ENCODE measurements at regions not wholly inside any gene's neighbourhood (a gene's known extent, or its start where the extent isn't known, plus 50 kb on each side); places are given as distances from the start of the nearest gene placed in this dataset.

- DNase-seq: peak in 1 of 3 donors; percentile 44
- Histone ChIP-seq H3K9me3 (ENCODE audit: control insufficient read depth, low read length) (no peaks in the 10 kb centered on the region), H3K27me3 (ENCODE audit: control insufficient read depth, insufficient read depth) (no peaks in the 10 kb centered on the region), H3K4me1 (ENCODE audit: control insufficient read depth, insufficient read depth, low read length) (peaks cover 22% of the 10 kb centered on the region), H3K27ac (ENCODE audit: low read length) (no peak overlapping the region), H3K4me3 (ENCODE audit: low read length) (no peak overlapping the region)
- intact Hi-C loops (cut with DNase I): no loop called here
- ATAC-seq: no peak
- WGBS: 59% methylated on average over 7 of the region's 7 CpGs
These were observed 150.1 kb downstream of the PJA1 start for GRCh38 chrX:69015156-69015555.

DNA sequence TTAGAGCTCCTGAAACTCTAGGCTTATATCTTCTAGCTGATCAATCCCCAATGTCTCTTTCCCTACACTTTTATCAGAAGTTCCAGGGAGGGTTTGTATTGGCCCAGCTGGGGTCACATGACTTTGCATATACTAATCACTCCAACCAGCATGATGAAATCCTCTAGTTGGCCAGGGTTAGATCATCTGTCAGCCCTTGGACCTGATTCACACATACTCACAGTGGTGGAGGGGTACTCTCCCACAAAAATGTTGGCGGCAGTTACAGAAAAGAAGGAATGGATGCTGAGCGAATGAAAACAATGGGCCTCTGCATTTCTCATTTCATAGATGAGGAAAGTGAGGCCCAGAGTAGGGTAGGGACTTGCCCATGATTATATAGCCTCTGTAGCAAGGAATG lies 151.1 kb downstream of the PJA1 start:
- ATAC-seq (no peak), DNase-seq (no peak)
- 75% methylated on average over 2 of the region's 2 CpGs for WGBS
- intact Hi-C loops (cut with DNase I): no loop called here
- H3K27me3 ChIP-seq (ENCODE audit: control insufficient read depth, insufficient read depth): no peaks in the 10 kb centered on the region
- no peak overlapping the region for H3K27ac ChIP-seq (ENCODE audit: low read length)
- H3K4me1 ChIP-seq (ENCODE audit: control insufficient read depth, insufficient read depth, low read length): peaks cover 18% of the 10 kb centered on the region
- no peak overlapping the region for H3K4me3 ChIP-seq (ENCODE audit: low read length)
- H3K9me3 ChIP-seq (ENCODE audit: control insufficient read depth, low read length): no peaks in the 10 kb centered on the region

DNA sequence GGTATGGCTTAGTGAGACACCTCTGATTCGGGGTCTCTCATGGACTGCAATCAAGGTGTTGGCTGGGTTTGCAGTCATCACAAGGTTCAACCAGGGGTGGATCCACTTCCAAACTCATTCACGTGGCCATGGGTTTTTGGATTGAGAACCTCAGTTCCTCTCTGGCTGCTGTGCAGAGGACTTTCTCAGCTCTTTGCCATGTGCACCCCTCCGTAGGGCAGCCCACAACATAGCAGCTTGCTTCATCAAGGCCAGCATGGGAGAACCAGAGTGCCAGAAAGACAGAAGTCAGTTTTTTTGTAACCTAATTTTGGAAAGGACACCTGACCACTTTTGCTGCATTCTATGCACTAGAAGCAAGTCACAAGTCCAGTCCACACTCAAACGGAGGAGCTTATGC lies 154.9 kb downstream of the PJA1 start:
- DNase-seq: no peak
- Histone ChIP-seq H3K27me3 (ENCODE audit: control insufficient read depth, insufficient read depth) (no peaks in the 10 kb centered on the region), H3K4me3 (ENCODE audit: low read length) (no peak overlapping the region), H3K9me3 (ENCODE audit: control insufficient read depth, low read length) (no peaks in the 10 kb centered on the region), H3K4me1 (ENCODE audit: control insufficient read depth, insufficient read depth, low read length) (peaks cover 5% of the 10 kb centered on the region), H3K27ac (ENCODE audit: low read length) (no peak overlapping the region)
- intact Hi-C loops (cut with DNase I): no loop called here
- 81% methylated on average over 4 of the region's 4 CpGs for WGBS
- no peak for ATAC-seq

GRCh38 chrX:69000877-69001276 lies 164.4 kb downstream of the PJA1 start:
- H3K9me3 ChIP-seq (ENCODE audit: control insufficient read depth, low read length): no peaks in the 10 kb centered on the region
- no peaks in the 10 kb centered on the region for H3K27me3 ChIP-seq (ENCODE audit: control insufficient read depth, insufficient read depth)
- WGBS: 76% methylated on average over 4 of the region's 4 CpGs
- no peak for DNase-seq
- no peak overlapping the region for H3K4me3 ChIP-seq (ENCODE audit: low read length)
- H3K4me1 ChIP-seq (ENCODE audit: control insufficient read depth, insufficient read depth, low read length): peaks cover 11% of the 10 kb centered on the region
- ATAC-seq: no peak
- intact Hi-C loops (cut with DNase I): no loop called here
- H3K27ac ChIP-seq (ENCODE audit: low read length): no peak overlapping the region

- Histone ChIP-seq H3K4me1 (ENCODE audit: control insufficient read depth, insufficient read depth, low read length) (peaks cover 11% of the 10 kb centered on the region), H3K9me3 (ENCODE audit: control insufficient read depth, low read length) (no peaks in the 10 kb centered on the region), H3K27ac (ENCODE audit: low read length) (no peak overlapping the region), H3K27me3 (ENCODE audit: control insufficient read depth, insufficient read depth) (no peaks in the 10 kb centered on the region), H3K4me3 (ENCODE audit: low read length) (no peak overlapping the region)
- ATAC-seq (no peak), DNase-seq (no peak)
- 88% methylated on average over 2 of the region's 2 CpGs for WGBS
- intact Hi-C loops (cut with DNase I): loop anchor here in 1 of 4 donors (10.0 kb wide), 1 partner anchor 65 kb away; no protein-coding TSS in a partner anchor
These were observed 165.3 kb downstream of the PJA1 start for GRCh38 chrX:68999931-69000330.

DNA sequence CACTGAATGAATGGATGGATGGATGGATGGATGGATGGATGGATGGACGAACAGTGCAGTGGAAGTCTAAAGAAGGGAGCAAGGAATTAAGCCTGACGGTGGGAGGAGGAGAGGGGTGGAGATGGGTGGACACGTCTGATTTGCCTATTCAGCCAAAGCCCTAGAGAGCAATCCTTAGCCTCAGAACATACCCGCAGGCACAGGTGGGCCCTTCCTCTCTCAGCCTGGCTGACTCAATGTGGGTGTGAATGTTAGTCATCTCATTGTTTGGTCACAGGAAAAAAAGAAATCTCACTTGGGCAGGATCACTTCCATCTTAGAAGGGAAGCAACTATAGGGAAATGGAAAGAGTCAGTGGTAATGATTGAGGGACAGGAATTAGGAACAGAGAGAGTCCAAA lies 165.9 kb downstream of the PJA1 start:
- intact Hi-C loops (cut with DNase I): loop anchor here in 1 of 4 donors (10.0 kb wide), 1 partner anchor 65 kb away; no protein-coding TSS in a partner anchor
- no peak for DNase-seq
- H3K27ac ChIP-seq (ENCODE audit: low read length): no peak overlapping the region
- peaks cover 11% of the 10 kb centered on the region for H3K4me1 ChIP-seq (ENCODE audit: control insufficient read depth, insufficient read depth, low read length)
- no peak overlapping the region for H3K4me3 ChIP-seq (ENCODE audit: low read length)
- H3K9me3 ChIP-seq (ENCODE audit: control insufficient read depth, low read length): no peaks in the 10 kb centered on the region
- no peaks in the 10 kb centered on the region for H3K27me3 ChIP-seq (ENCODE audit: control insufficient read depth, insufficient read depth)
- ATAC-seq: peak in 1 of 2 donors; percentile 27
- 70% methylated on average over 4 of the region's 4 CpGs for WGBS

GRCh38 chrX:68998716-68999115 lies 166.5 kb downstream of the PJA1 start:
- Histone ChIP-seq H3K27me3 (ENCODE audit: control insufficient read depth, insufficient read depth) (no peaks in the 10 kb centered on the region), H3K4me3 (ENCODE audit: low read length) (no peak overlapping the region), H3K27ac (ENCODE audit: low read length) (no peak overlapping the region), H3K9me3 (ENCODE audit: control insufficient read depth, low read length) (no peaks in the 10 kb centered on the region), H3K4me1 (ENCODE audit: control insufficient read depth, insufficient read depth, low read length) (peaks cover 11% of the 10 kb centered on the region)
- 78% methylated on average over 4 of the region's 4 CpGs for WGBS
- no peak for ATAC-seq
- intact Hi-C loops (cut with DNase I): loop anchor here in 1 of 4 donors (10.0 kb wide), 1 partner anchor 64 kb away; no protein-coding TSS in a partner anchor
- no peak for DNase-seq

GRCh38 chrX:68997911-68998310 lies 167.3 kb downstream of the PJA1 start:
- H3K9me3 ChIP-seq (ENCODE audit: control insufficient read depth, low read length): no peaks in the 10 kb centered on the region
- no peak overlapping the region for H3K4me3 ChIP-seq (ENCODE audit: low read length)
- no peaks in the 10 kb centered on the region for H3K27me3 ChIP-seq (ENCODE audit: control insufficient read depth, insufficient read depth)
- peak; percentile 70 to 77 for ATAC-seq
- intact Hi-C loops (cut with DNase I): loop anchor here in 1 of 4 donors (10.0 kb wide), 1 partner anchor 63 kb away; no protein-coding TSS in a partner anchor
- peak; percentile 55 to 87 (median 82) for DNase-seq
- peaks cover 14% of the 10 kb centered on the region for H3K4me1 ChIP-seq (ENCODE audit: control insufficient read depth, insufficient read depth, low read length)
- 5% methylated on average over 2 of the region's 2 CpGs for WGBS
- no peak overlapping the region for H3K27ac ChIP-seq (ENCODE audit: low read length)

DNA sequence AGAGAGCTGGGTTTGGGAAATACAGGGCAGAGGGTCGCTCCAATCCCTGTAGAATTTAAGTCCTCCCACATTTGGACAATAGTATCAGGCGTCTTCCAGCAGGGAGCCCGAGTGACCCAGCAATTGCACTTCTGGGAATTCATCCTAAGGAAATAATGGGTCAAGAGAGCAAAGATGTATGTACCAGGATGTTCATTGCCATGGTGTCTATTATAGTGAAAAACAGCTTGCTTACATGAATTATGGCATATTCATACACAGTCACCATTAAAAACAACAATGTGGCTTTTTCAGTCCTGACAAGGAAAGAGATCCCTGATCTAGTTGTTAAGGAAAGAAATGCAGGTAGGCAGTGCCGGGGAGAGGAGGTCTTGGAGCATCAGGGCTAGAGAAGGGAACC lies 167.7 kb downstream of the PJA1 start:
- Histone ChIP-seq H3K27me3 (ENCODE audit: control insufficient read depth, insufficient read depth) (no peaks in the 10 kb centered on the region), H3K9me3 (ENCODE audit: control insufficient read depth, low read length) (no peaks in the 10 kb centered on the region), H3K27ac (ENCODE audit: low read length) (peak overlapping the region; percentile 52), H3K4me3 (ENCODE audit: low read length) (no peak overlapping the region), H3K4me1 (ENCODE audit: control insufficient read depth, insufficient read depth, low read length) (peaks cover 16% of the 10 kb centered on the region)
- intact Hi-C loops (cut with DNase I): loop anchor here in 1 of 4 donors (10.0 kb wide), 1 partner anchor 63 kb away; no protein-coding TSS in a partner anchor
- 32% methylated on average over 4 of the region's 4 CpGs for WGBS
- ATAC-seq: no peak
- no peak for DNase-seq

- intact Hi-C loops (cut with DNase I): loop anchor here in 1 of 4 donors (10.0 kb wide), 1 partner anchor 61 kb away; no protein-coding TSS in a partner anchor
- Histone ChIP-seq H3K4me1 (ENCODE audit: control insufficient read depth, insufficient read depth, low read length) (peaks cover 16% of the 10 kb centered on the region), H3K27ac (ENCODE audit: low read length) (peak overlapping the region; percentile 86), H3K4me3 (ENCODE audit: low read length) (no peak overlapping the region), H3K9me3 (ENCODE audit: control insufficient read depth, low read length) (no peaks in the 10 kb centered on the region), H3K27me3 (ENCODE audit: control insufficient read depth, insufficient read depth) (no peaks in the 10 kb centered on the region)
- ATAC-seq: peak; percentile 89 to 91
- WGBS: 14% methylated on average over 21 of the region's 21 CpGs
- peak; percentile 58 to 85 (median 83) for DNase-seq
These were observed 167.1 kb downstream of the EFNB1 start for GRCh38 chrX:68995780-68996551.

GRCh38 chrX:68995386-68995779 lies 166.6 kb downstream of the EFNB1 start:
- Histone ChIP-seq H3K4me3 (ENCODE audit: low read length) (no peak overlapping the region), H3K9me3 (ENCODE audit: control insufficient read depth, low read length) (no peaks in the 10 kb centered on the region), H3K27ac (ENCODE audit: low read length) (peak overlapping the region; percentile 86), H3K27me3 (ENCODE audit: control insufficient read depth, insufficient read depth) (no peaks in the 10 kb centered on the region), H3K4me1 (ENCODE audit: control insufficient read depth, insufficient read depth, low read length) (peaks cover 20% of the 10 kb centered on the region)
- WGBS: 40% methylated on average over 3 of the region's 3 CpGs
- ATAC-seq: peak in 1 of 2 donors; percentile 12
- intact Hi-C loops (cut with DNase I): loop anchor here in 1 of 4 donors (10.0 kb wide), 1 partner anchor 61 kb away; no protein-coding TSS in a partner anchor
- no peak for DNase-seq

Measured in right cardiac atrium (tissue), 5 donors.